ENCODE measurements at regions not wholly inside any gene's neighbourhood (a gene's known extent, or its start where the extent isn't known, plus 50 kb on each side); places are given as distances from the start of the nearest gene placed in this dataset.

DNA sequence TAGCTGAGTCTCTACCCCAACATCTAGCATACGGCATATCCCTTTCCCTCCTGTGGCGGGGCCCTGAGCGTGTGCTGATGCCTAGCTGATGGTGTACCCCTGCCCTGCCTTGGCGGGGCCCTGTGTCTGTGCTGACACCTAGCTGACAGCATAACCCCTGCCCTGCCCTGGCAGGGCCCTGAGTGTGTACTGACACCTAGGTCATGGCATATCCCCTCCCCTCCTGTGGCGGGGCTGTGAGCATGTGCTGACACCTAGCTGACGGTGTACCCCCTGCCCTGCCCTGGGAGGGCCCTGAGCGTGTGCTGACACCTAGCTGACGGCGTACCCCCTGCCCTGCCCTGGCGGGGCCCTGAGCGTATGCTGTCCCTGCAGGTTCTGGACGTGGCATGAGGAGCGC lies 414.0 kb upstream of the AMELY start:
- TF ChIP-seq POLR2A (IDR thresholded peaks at IDR 0.05) (no peak), CTCF (IDR thresholded peaks at IDR 0.05) (no peak)
